RPMI8226 (cell line): ENCODE measurements at regions not wholly inside any gene's neighbourhood (a gene's known extent, or its start where the extent isn't known, plus 50 kb on each side); places are given as distances from the start of the nearest gene placed in this dataset.
"Not testable (repeated sequence)": the region's sequence is repeated elsewhere in the genome, so short reads cannot be mapped to it uniquely, and the experiment has no call there.

Experiments used
- DNase-seq: peaks from one replicate; pipeline ENCODE4 v3.0.0-alpha.2; 2015

DNA sequence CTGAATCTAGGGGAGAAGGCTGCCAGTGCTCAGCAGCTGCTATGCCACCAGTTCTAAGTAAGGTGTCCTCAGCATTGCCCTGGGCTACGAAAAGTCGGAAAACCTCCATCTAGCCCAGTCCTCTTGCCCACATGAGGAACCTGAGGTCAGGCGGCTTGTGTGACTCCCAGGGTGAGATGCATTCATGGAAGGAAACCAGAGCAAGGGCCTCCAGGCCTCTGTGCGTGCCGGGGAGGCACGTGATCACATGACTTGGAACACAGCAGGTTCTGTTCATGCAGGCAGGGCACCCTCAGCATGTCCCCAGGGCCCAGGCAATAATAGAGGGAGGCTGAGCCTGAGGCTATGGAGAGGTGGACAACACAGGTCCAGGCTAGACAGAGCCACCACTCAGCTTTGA lies 312.5 kb upstream of the DUSP10 start:
- no peak for DNase-seq

DNA sequence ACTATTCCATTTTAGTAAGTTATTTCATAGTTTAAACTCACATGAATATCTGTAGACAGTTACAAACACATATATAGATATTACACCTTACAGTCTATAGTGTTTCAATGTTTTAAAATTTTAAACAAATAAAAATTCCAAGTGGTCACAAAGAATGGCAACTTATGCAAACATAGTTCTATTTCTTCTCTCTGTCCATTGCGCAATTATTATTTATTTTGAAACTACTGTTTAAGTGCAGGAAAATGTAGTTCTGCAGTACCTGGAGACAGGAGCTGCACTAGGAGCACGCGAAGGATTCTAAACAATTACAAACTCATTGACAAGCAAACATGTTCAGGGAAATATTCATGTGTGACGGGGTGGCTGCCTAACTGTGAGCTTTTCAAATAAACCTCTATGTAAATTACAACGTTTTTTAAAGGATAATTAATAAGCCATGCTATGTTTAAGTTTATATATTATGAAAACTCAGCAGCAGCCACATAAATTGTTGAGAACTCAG lies 312.0 kb upstream of the DUSP10 start:
- DNase-seq, result no peak

DNA sequence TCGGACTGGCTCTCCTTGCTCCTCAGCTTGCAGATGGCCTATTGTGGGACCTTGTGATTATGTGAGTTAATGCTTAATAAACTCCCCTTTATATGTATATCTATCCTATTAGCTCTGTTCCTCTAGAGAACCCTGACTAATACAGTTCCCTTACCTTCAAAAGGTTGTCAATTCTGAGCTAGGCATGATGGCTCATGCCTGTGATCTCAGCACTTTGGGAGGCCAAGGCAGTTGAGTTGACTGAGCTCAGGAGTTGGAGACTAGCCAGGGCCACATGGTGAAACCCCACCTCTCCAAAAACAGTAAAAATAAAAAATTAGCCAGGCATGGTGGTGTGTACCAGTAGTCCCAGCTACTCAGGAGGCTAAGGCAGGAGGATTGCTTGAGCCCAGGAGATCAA lies 309.4 kb upstream of the DUSP10 start:
- not testable (repeated sequence) for DNase-seq

DNA sequence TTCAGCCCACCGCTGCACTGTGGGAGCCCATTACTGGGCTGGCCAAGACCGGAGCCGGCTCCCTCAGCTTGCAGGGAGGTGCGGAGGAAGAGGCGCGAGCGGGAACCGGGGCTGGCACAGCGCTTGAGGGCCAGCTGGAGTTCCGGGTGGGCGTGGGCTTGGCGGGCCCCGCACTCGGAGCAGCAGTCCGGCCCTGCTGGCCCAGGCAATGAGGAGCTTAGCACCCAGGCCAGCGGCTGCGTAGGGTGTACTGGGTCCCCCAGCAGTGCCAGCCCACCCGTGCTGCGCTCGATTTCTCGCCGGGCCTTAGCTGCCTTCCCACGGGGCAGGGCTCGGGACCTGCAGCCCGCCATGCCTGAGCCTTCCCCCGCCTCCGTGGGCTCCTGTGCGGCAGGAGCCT lies 307.8 kb upstream of the DUSP10 start:
- not testable (repeated sequence) for DNase-seq

DNA sequence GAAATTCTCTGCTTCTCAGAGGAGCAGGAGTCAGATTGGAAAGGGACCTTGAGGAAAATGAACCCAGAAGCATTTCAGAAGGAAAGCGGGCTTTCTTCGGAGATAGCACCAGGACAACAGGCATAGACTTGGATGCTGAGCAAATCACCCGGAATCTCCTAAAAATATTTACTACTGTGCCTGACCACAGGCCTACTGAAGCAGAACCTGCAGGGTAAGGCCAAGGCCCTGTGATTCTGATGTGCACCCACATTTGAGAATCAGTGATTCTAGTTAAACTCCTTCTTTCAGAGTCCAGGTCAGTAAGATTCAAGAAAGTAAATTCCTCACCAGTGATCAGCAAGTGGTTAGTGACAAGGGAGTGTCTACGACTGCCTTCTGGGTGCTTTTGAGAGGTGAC lies 307.3 kb upstream of the DUSP10 start:
- DNase-seq, result no peak

DNA sequence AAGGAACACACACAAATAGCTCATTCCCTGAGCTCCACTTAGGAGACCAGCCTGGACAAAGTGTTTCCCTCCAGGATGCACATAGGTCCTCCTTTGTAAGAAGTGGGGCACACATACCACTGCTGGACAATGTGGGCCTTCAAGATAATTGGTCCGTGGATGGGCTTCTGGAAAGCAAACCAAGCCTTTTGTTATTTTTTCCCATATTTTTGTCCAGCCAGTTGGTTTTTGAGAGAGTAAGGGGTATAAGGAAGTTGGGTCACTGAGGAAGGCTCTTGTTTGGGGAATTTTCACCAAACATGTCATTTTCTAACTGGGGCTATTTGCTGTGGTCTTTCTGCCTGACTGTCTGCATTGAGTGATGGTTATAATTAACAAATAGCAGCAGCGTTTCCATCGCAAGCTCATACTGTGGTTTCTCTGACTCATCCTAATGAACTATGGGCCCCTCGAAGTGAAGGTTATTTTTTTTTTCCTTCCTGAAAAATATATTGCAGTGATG lies 306.3 kb upstream of the DUSP10 start:
- DNase-seq, result no peak

DNA sequence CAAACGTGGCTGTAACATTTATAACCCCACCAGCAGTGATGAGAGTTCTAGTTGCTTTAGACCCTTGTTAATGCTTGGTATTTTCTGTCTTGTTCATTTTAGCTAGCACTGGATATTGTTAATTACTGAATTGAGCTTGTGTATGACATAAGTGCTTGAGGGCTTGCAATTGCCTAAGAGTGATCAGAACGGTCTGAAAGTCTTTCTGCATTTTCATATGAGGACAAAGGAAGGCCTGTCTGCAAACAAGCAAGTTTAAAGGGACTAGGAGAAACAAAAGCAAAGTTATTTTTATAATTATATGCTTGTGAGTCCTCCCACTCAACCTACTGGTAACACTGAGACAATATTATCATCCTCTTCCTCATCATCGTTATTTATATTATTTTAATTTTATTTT lies 305.5 kb upstream of the DUSP10 start:
- DNase-seq, result no peak

DNA sequence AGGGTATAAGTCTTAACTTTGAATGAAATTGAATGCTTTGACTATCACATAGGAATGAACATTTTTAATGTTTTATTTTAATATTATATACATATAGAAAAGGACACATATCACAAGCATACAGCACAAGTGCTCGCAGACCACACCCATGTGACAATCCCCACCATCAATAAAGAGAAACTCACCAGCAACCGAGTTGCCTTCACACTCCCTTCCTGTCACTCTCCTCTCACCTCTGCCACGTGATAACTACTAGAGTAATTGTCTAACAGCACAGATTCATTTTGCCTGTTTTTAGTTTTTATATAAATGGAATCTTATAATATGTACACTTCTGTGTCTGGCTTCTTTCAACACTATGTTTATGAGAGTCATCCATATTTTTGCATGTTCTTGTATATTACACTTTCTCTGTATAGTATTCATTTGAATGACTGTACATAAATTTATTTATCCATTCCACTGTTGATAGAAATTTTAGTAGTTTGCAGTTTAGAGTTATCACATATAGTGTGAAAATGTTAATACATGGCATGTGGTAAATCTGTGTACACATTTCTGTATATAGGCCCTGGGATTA lies 304.9 kb upstream of the DUSP10 start:
- DNase-seq, result no peak

DNA sequence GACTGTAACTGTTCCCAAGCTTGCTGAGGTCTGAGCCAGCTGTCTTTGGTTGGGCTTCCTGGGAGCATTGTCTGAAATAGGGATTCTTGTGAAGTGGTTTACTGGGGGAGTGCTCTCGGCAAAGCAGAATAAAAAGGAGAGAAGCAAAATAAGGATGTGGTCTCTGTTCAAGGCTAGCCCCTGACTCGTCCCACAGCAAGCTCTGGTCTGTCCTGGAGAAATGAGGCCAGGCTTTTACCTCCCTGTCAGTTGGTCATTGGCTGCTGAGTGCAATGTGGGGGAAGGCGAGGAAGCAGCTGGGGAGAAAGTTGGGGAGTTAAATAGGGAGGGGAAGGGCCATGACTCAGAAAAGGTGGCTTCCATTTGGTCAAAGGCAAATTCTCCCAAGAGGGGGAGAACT lies 303.9 kb upstream of the DUSP10 start:
- DNase-seq, result no peak

DNA sequence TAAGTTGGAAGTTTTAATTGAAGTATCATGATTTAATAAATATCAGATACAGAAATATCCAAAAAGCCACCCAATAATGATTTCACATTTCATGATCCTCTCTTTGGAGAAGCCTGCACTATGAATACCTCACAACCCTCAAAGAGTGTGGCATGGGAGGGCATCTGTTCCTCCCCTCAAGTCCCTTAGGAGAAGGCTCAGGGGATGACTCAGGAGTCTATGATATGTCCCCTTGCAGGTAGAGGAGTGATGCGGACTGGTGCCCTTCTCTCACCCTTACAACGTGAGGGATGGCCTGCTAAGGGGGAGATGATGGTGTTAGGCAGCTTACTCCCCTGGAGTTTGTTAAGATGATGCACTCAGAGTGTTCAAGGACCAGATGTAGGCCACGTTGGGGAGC lies 303.3 kb upstream of the DUSP10 start:
- no peak for DNase-seq

DNA sequence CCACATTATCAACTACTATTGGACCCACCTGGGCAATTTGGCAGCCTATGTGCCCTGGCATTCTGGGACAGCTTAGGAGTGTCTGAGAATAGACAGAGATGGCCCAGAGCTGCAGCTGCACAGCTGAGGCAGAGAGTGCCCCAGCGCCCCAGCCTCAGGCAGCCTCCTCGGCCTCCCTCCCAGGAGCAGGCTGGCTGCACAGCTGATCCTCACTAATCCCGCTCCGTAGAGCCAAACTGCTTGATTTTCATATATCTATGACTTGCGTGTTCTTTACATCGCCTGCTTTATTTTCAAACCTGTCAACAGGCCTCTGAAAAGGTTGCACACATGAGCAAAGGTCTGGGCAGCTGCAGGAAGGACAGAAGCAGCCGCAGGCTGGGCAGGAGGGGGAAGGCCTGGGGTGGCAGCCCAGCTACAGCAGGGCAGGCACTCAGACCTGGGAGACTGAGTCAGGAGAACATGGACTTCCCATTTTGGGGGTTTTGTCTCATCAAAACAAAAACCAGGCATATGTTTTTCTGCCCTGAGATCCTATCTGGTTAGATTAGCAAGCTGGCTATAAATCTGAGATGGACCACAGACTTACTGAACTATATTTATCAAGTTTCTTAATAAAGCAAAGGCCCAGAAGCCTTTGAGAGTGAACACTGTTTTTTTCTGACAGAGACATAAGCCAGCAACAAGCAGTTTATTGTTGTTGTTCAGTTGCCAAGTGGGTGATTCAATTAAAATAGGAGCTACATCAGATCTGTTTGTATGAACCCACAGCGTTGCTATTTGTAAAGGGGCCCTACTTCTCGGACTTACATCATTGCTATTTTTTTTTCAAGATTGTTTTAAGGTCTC lies 301.8 kb upstream of the DUSP10 start:
- DNase-seq, result no peak

DNA sequence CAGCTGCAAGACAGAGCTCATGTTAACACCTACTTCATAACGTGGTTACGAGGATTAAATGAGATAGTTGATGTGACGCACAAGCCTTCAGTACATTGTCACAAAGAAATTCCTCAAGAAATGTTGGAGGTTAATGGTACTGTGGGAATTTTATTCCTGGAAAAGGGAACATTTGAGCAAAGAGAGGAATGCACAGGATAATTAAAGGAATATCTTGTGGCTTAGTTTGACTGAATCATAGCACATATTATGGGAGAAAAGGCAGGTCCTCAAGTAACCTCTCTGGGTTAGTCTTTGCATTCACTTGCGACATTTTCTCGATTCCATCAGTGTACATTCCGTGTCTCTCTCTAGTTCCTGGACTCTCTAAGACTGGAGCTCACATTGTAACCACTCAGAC lies 300.2 kb upstream of the DUSP10 start:
- DNase-seq, result no peak

DNA sequence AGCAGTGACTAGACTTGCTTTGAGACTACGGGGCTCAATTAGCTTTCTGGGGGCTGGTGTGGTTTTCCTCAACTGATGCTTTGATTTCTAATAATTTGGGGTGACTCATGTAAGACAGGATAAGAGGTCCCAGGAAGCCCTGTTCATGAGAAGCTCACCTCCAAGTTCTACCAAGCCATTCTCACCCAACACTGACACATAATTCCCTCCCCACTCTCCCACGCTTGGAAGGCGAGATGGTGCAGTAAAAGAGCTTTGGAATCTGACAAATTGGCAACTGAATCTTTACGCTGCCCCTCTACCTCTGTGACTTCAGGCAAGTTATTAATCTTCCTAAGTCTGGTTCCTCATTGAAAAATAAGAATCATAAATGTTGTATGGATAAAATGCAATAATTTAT lies 299.1 kb upstream of the DUSP10 start:
- no peak for DNase-seq

DNA sequence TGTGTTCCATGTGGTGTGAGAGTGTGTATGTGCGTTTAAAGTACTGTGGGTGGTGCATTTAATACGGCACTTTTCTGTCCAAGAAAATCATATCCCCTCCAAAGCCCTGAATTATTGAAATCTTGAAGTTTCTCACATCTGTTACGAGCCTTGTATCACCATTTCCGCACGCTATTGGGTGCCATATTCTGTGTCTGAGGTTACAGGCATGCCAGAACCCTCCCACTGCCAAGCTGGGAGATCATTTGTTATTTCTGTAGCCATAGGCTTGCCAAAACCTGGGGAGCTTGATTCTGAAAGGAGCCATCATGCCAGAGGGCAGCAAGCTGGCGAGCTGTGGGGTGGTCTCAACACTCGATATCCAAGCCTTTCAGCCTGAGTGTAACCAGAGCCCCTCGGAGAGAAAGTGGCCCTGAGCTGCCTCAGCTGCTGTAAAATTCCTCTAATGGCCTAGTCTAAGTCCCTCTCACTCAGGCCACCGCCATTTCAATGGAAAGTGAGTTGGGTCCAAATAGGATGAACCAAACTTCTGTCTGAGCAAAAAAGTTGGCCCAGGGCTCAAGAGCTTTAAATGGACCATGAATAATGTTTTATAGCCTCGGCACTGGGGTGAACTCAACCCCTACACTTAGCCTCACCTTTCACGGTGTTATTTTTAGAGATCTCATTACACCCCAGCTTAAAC lies 298.4 kb upstream of the DUSP10 start:
- DNase-seq, result no peak

DNA sequence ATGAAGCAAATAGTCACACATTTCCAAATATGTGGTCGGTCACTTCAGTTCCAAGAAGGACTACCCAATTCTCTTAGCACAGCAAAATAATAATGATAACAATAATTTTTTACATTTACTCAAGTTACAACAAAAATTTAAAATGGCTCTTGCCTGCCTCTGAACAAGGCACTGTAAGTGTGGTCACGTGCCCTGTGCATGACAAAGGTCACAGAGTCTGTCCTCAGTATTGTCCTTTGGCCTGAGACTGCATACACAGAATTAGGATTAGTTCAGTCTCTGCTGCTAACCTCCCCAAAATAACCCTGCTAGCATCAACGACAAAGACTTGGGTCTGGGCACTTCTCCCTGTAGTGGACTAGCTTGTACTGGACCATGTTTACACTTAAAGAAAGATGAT lies 297.1 kb upstream of the DUSP10 start:
- no peak for DNase-seq

DNA sequence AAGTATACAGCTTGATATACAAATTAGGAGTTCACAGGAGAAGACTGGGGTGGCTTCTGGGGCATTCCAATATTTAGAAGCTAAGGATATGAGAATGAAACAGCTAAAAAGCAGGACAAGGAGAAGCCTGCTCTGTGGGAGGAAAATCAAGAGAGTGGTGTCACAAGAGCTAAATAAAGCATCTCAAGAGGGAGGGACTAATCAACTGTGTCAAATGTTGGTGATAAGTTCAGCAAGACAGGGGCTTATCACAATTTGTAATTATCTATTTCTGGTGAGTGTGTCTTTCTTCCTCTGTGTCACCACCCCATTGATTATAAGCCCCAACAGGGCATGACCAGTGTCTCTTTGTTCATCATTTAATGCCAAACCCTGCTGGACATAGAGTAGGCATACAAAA lies 295.8 kb upstream of the DUSP10 start:
- DNase-seq, result no peak

DNA sequence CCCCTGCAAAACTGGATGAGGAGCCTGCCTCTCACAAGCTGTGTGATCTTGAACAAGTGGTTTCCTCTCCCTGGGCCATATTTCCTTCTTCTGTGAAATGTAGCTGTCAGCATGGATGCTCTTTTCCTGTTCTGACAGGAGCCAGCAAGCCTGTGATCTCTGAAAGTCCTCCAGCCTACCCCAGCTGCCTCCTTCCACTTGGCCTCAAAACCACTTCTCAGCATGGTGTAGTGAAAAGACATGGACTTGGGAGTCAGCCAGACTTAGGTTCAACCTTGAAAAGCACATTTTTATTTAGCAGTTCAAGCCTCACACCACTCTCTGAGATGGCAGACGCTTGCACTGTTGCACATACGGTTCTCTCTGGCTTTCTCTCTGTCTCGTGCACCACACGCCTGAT lies 292.9 kb upstream of the DUSP10 start:
- no peak for DNase-seq

DNA sequence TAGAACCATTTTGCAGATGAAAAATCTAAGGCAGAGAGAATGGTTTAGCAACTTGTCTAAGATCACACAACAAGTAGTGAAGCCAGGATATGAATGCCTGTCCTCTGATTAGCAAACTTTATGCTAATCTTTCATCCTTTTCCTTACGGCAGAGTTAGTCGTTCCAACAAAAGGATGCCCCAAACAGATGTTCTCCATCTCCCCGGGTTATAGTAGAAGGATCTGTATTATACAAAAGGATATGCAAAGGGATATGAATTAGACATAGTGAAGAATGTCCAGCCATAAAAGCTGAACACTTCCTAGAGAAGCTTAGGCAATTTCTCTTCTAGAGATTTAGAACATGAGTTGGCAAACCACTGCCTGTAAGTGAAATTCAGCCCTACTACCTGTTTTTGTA lies 291.6 kb upstream of the DUSP10 start:
- no peak for DNase-seq

DNA sequence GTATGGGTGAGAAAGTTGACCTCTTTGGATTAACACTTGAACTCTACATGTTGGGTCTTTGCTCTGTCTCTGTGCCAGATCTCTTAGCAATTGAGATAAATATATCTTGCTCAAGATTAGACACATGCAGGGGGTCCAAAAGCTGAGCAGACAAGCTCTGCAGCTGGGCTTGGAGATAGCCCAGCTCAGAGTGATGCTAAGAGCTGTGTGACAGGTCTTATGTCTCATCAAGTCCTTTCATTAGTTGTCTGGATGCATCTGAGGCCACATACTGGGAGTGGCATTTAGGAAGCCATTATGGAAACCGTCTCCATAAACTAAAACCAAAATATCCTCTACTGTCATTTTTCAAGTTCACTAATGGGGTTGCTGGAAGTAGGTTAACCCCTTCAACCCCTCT lies 289.4 kb upstream of the DUSP10 start:
- no peak for DNase-seq

DNA sequence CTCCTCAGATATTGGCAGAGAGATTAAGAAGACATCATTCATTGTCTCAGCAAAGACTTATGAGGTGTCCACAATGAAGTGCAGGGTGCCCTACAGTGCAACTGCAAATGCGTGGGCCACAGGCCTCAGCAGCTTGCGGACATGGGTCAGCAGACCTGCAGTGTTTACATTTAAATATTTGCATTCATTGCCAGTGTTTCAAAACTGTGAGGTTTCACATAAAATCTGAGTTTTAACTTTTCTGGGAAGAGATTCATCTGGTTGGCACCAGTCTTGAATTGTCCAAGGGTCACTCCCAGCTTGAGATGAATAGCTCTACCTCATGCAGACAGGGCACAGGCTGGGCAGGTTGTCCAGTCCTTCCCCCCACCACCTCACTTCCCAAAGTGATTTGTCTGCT lies 286.8 kb upstream of the DUSP10 start:
- DNase-seq, result no peak

DNA sequence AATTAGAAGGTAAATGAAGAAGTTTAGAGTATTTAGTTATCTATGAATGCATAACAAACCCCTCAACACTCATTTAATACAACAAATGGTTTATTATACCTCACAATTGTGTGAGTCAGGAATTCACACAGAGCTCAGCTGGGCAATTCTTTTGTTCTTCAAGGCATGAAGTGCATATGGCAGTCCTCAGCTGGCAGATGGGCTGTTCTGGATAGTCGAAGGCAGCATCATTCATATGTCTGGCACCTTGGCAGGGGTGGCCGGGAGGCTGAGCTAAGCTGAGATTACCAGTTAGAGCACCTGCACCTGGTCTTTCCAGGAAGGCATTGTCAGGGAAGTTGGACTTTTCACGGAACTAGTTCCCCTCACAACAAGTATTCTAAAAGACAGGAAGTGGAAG lies 286.2 kb upstream of the DUSP10 start:
- no peak for DNase-seq

DNA sequence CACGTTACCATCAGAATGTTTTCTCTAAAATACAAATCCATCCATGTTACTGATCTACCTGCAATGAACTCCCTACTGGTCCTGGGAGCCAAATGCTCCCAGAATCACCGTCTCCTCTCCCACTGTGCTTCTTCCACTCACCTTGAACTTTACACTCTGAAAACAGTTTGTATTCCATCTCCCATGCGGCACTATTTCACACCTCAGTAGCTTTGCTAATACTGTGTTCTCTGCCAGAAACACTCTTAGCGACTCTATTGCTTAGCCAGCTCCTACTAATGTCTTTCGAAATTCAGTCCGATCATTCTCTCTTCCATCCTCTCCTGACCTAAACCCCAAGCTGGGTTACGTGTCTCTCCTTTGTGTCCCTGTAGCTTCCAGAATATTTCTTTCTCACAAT lies 284.4 kb upstream of the DUSP10 start:
- DNase-seq, result no peak

DNA sequence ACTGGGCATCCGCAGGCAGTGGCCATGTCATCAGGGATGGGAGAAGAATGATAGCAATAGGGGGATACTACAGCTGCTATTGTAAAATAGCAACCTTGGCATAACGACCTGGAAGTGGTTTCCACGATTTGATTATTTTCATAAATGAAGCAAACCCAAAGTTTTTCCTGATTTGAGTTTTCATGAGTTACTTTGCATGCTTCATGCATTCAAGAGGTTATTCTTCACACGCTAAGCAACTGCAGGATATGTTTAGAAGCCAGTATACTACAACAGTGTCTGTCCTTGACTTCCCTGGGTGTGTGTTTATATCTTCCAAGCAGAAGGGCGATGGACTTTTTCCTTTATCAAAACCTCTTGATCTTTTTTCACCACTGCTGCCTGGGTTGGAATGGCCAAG lies 281.1 kb upstream of the DUSP10 start:
- no peak for DNase-seq

DNA sequence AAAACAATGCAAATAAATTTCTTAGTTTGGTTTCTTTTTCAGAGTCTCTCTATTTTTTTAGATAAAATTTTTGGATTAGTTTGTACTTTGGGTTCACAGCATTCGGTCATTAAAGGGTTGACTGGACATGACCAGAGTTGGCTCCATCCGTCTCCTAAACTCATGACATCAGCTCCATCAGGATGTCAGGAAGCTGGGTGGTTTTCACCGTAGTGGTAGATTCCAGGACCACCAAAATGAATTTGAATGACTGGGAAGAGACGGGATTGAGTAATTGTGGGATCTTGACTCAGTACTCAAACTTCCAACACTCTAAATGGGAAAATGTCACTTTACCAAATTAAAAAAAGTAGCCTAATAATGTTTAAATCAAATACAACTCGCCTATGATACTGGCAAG lies 279.2 kb upstream of the DUSP10 start:
- no peak for DNase-seq
